IMR-90 (cell line): ENCODE measurements at regions not wholly inside any gene's neighbourhood (a gene's known extent, or its start where the extent isn't known, plus 50 kb on each side); places are given as distances from the start of the nearest gene placed in this dataset.

Experiments used
- ATAC-seq: fragments of 200-7000 bp; cut with Tn5 transposase; 2 replicates; pipeline ENCODE4 v1.9.1; 2020; ENCODE audit warnings: low read depth, mild to moderate bottlenecking, moderate library complexity
- BruUV-seq: library from RNA; stranded (reverse); fragments of 400-500 nt; replicated peaks from 2 replicates; lab custom pipeline; 2021; lab: Mats Ljungman, UMichigan
- CTCF ChIA-PET: fragments of 300-600 bp; formaldehyde crosslinking; extraction: SDS; loops from one replicate; lab custom pipeline; 2021; ENCODE audit warnings: antibody characterized with exemption; lab: Yijun Ruan, JAX
- POLR2A ChIA-PET: fragments of 300-600 bp; sonication (Branson Sonifier 250); formaldehyde crosslinking; loops from one replicate; lab custom pipeline; 2022; ENCODE audit warnings: antibody characterized with exemption; ENCODE audit not compliant: unreplicated experiment; lab: Charles Lee
- DNase-seq: peaks from one replicate; pipeline ENCODE4 v3.0.0; 2013
- H2AFZ ChIP-seq: replicated peaks from 2 replicates; pipeline ENCODE3; 2013; ENCODE audit warnings: low read length, mild to moderate bottlenecking; ENCODE audit not compliant: poor library complexity
- H2AK5ac ChIP-seq: 2 replicates; pipeline ENCODE4 v1.6.1; 2013; ENCODE audit warnings: low read depth, low read length, inconsistent platforms
- H2AK9ac ChIP-seq: replicated peaks from 2 replicates; pipeline ENCODE3; 2013; ENCODE audit warnings: mild to moderate bottlenecking, low read depth, low read length, moderate library complexity; ENCODE audit not compliant: poor library complexity
- H2BK120ac ChIP-seq: 2 replicates; pipeline ENCODE4 v1.6.1; 2013; ENCODE audit warnings: low read depth, low read length, inconsistent platforms
- H2BK15ac ChIP-seq: 3 replicates; pipeline ENCODE4 v1.6.1; 2013; ENCODE audit warnings: low read depth, low read length, inconsistent platforms
- H2BK20ac ChIP-seq: 2 replicates; pipeline ENCODE4 v1.6.1; 2013; ENCODE audit warnings: low read depth, mild to moderate bottlenecking, inconsistent platforms, low read length, moderate library complexity
- H2BK5ac ChIP-seq: 2 replicates; pipeline ENCODE4 v1.6.1; 2013; ENCODE audit warnings: mild to moderate bottlenecking, low read depth, low read length, inconsistent platforms; ENCODE audit not compliant: poor library complexity, severe bottlenecking
- H3K14ac ChIP-seq: replicated peaks from 2 replicates; pipeline ENCODE4 v1.6.1; 2013; ENCODE audit warnings: low read depth, low read length, inconsistent platforms
- H3K18ac ChIP-seq: 2 replicates; pipeline ENCODE4 v1.6.1; 2013; ENCODE audit warnings: low read depth, low read length, control low read depth
- H3K23ac ChIP-seq: 2 replicates; pipeline ENCODE4 v1.6.1; 2013; ENCODE audit warnings: low read depth, low read length, inconsistent platforms
- H3K27ac ChIP-seq: 2 replicates; pipeline ENCODE4 v1.5.1; 2013; ENCODE audit warnings: mild to moderate bottlenecking, control low read depth, low read length; ENCODE audit not compliant: insufficient read depth
- H3K27me3 ChIP-seq: 2 replicates; pipeline ENCODE4 v1.6.1; 2013; ENCODE audit warnings: low read length; ENCODE audit not compliant: control insufficient read depth, insufficient read depth
- H3K36me3 ChIP-seq: 2 replicates; pipeline ENCODE4 v1.6.1; 2013; ENCODE audit warnings: low read length, mixed read lengths; ENCODE audit not compliant: control insufficient read depth, insufficient read depth
- H3K4ac ChIP-seq: 2 replicates; pipeline ENCODE4 v1.6.1; 2013; ENCODE audit warnings: low read depth, low read length, inconsistent platforms
- H3K4me1 ChIP-seq: 2 replicates; pipeline ENCODE4 v1.6.1; 2013; ENCODE audit warnings: low read length, mixed read lengths; ENCODE audit not compliant: control insufficient read depth, insufficient read depth
- H3K4me2 ChIP-seq: 2 replicates; pipeline ENCODE4 v1.6.1; 2013; ENCODE audit warnings: low read depth, mild to moderate bottlenecking, control low read depth, low read length, moderate library complexity
- H3K4me3 ChIP-seq: 2 replicates; pipeline ENCODE4 v1.5.1; 2013; ENCODE audit warnings: low read depth, mild to moderate bottlenecking, control low read depth, low read length, moderate library complexity; ENCODE audit not compliant: insufficient read depth
- H3K56ac ChIP-seq: 2 replicates; pipeline ENCODE4 v1.6.1; 2013; ENCODE audit warnings: low read length, inconsistent platforms; ENCODE audit not compliant: insufficient read depth; ENCODE audit errors: extremely low read depth
- H3K79me1 ChIP-seq, 2 experiments: 2 replicates each; pipeline ENCODE4 v1.6.1; 2013; ENCODE audit warnings: low read length in 2 of 2, inconsistent platforms in 1 of 2, low read depth in 1 of 2
- H3K9ac ChIP-seq: 2 replicates; pipeline ENCODE4 v1.6.1; 2013; ENCODE audit warnings: low read depth, low read length, control low read depth
- H3K9me1 ChIP-seq: 2 replicates; pipeline ENCODE4 v1.6.1; 2013; ENCODE audit warnings: low read length, inconsistent platforms; ENCODE audit not compliant: insufficient read depth
- H3K9me3 ChIP-seq: 2 replicates; pipeline ENCODE4 v1.6.1; 2013; ENCODE audit warnings: low read length; ENCODE audit not compliant: control insufficient read depth, insufficient read depth
- H4K20me1 ChIP-seq: 2 replicates; pipeline ENCODE4 v1.6.1; 2013; ENCODE audit warnings: low read length, inconsistent platforms; ENCODE audit not compliant: insufficient read depth
- H4K5ac ChIP-seq: 2 replicates; pipeline ENCODE4 v1.6.1; 2013; ENCODE audit warnings: mild to moderate bottlenecking, low read depth, low read length, control low read depth
- H4K8ac ChIP-seq, 2 experiments: 2 replicates each; pipeline ENCODE4 v1.6.1; 2013; ENCODE audit warnings: low read depth in 2 of 2, low read length in 2 of 2, control low read depth in 1 of 2, inconsistent platforms in 1 of 2
- H4K91ac ChIP-seq: 2 replicates; pipeline ENCODE4 v1.6.1; 2013; ENCODE audit warnings: low read depth, low read length, inconsistent platforms; ENCODE audit not compliant: insufficient read depth
- SMC3 ChIP-seq: fragments of 150-350 bp; IDR thresholded peaks from 2 replicates; pipeline ENCODE4 v1.6.1; 2016; ENCODE audit warnings: low read depth, mild to moderate bottlenecking, antibody characterized with exemption, low read length, moderate library complexity
- WGBS, 2 experiments: methylation state at CpG; one replicate each; pipeline versions ENCODE4 v1.1.5 to v1.1.7; 2013; ENCODE audit warnings: missing lambda C conversion rate in 2 of 2; ENCODE audit not compliant: insufficient read length in 1 of 2; ENCODE audit errors: extremely low coverage in 2 of 2; 5-methylcytosine and 5-hydroxymethylcytosine counted together
- dilution Hi-C: fragments of 300-500 bp; cut with HindIII; formaldehyde crosslinking; loops from one replicate; pipeline ENCODE4 v1.14.3; 2018; ENCODE audit warnings: low sequenced_read_pairs; ENCODE audit not compliant: unreplicated experiment
- in situ Hi-C: fragments of 300-500 bp; cut with MboI; formaldehyde crosslinking; loops from 3 replicates; pipeline ENCODE4 v1.14.3; 2019; ENCODE audit warnings: low sequenced_read_pairs, inconsistent platforms, mixed read lengths
- intact Hi-C: fragments of 100-400 bp; cut with micrococcal nuclease; formaldehyde crosslinking; loops from 2 replicates; pipeline ENCODE4 v1.10.0; 2022

GRCh38 chr20:39289831-39290230 lies 327.7 kb downstream of the DHX35 start:
- H3K27ac ChIP-seq: no peak overlapping the region
- no peak overlapping the region for H2AK5ac ChIP-seq
- H3K36me3 ChIP-seq: no peaks in the 10 kb centered on the region
- intact Hi-C loops (no loop called here), in situ Hi-C loops (no loop called here), dilution Hi-C loops (no loop called here)
- H3K14ac ChIP-seq: no peak overlapping the region
- ChIA-PET POLR2A (no interaction called here), CTCF (no interaction called here)
- no peak overlapping the region for H2BK120ac ChIP-seq
- H3K4ac ChIP-seq: no peak overlapping the region
- DNase-seq: no peak
- no peaks in the 10 kb centered on the region for H4K20me1 ChIP-seq
- H2BK5ac ChIP-seq: no peak overlapping the region
- H2AK9ac ChIP-seq: no peak overlapping the region
- no peaks in the 10 kb centered on the region for H3K9me1 ChIP-seq
- WGBS, 2 experiments: no CpG with 5 or more reads among the region's 2 CpGs
- H3K56ac ChIP-seq: no peak overlapping the region
- no peaks in the 10 kb centered on the region for H3K27me3 ChIP-seq
- no peak overlapping the region for H3K18ac ChIP-seq
- H4K5ac ChIP-seq: no peak overlapping the region
- H4K91ac ChIP-seq: no peak overlapping the region
- H2AFZ ChIP-seq: no peak overlapping the region
- H3K4me1 ChIP-seq: no peaks in the 10 kb centered on the region
- 0 out of 2 replicates have a peak, but pooled peaks cover 2% of the 10 kb centered on the region for H3K9me3 ChIP-seq
- no peak for ATAC-seq
- TF ChIP-seq SMC3: no peak
- no peak overlapping the region for H2BK15ac ChIP-seq
- H4K8ac ChIP-seq: no peak overlapping the region
- no peak overlapping the region for H3K4me3 ChIP-seq
- no peak overlapping the region for H2BK20ac ChIP-seq
- no TSS peak for BruUV-seq
- H3K79me1 ChIP-seq: no peaks in the 10 kb centered on the region
- H3K9ac ChIP-seq: no peak overlapping the region
- no peak overlapping the region for H3K4me2 ChIP-seq
- no peak overlapping the region for H3K23ac ChIP-seq
